ENCODE measurements at regions not wholly inside any gene's neighbourhood (a gene's known extent, or its start where the extent isn't known, plus 50 kb on each side); places are given as distances from the start of the nearest gene placed in this dataset.

GRCh38 chrX:25733148-25733547, 405.0 kb upstream of the MAGEB18 start:
- TF ChIP-seq NPAS2 (CRISPR knock-in tag; IDR thresholded peaks at IDR 0.05; ENCODE audit: borderline replicate concordance) (no peak), MAX (IDR thresholded peaks at IDR 0.05) (no peak), HEYL (CRISPR knock-in tag; IDR thresholded peaks at IDR 0.05) (no peak)
- ATAC-seq (no peak), DNase-seq (ENCODE audit: low read depth in 1 of 2, low spot score in 1 of 2) (no peak), FAIRE-seq (no peak)
- WGBS (ENCODE audit: missing lambda C conversion rate): 3% methylated on average over 3 of the region's 3 CpGs
- no peak overlapping the region for H3K4me3 ChIP-seq
- ChIA-PET POLR2A (no interaction called here), CTCF (no interaction called here)
- H3K4me2 ChIP-seq: no peak overlapping the region
- no peaks in the 10 kb centered on the region for H3K9me3 ChIP-seq
- H3K4me1 ChIP-seq: no peaks in the 10 kb centered on the region
- no peak overlapping the region for H3K27ac ChIP-seq

GRCh38 chrX:25737540-25737939, 400.6 kb upstream of the MAGEB18 start:
- Histone ChIP-seq H3K4me1 (no peaks in the 10 kb centered on the region), H3K9me3 (no peaks in the 10 kb centered on the region), H3K27ac (no peak overlapping the region), H3K4me2 (no peak overlapping the region), H3K4me3 (no peak overlapping the region)
- ChIA-PET POLR2A (no interaction called here), CTCF (no interaction called here)
- TF ChIP-seq CHD4 (IDR thresholded peaks at IDR 0.05; ENCODE audit: borderline replicate concordance) (no peak), ESRRA (IDR thresholded peaks at IDR 0.05; ENCODE audit: borderline replicate concordance, low read length) (no peak), SREBF2 (IDR thresholded peaks at IDR 0.05) (no peak), CHD2 (IDR thresholded peaks at IDR 0.05; ENCODE audit: low read length, partially characterized antibody) (no peak), CEBPB (IDR thresholded peaks at IDR 0.05) (no peak), MAX (IDR thresholded peaks at IDR 0.05) (no peak), MYC (IDR thresholded peaks at IDR 0.05; ENCODE audit: borderline replicate concordance, low read length) (no peak), HMGXB4 (CRISPR knock-in tag; IDR thresholded peaks at IDR 0.05; ENCODE audit: borderline replicate concordance) (no peak), GATA3 (IDR thresholded peaks at IDR 0.05; ENCODE audit: borderline replicate concordance) (no peak), SMC3 (IDR thresholded peaks at IDR 0.05) (no peak), CBX8 (IDR thresholded peaks at IDR 0.05) (no peak), KDM1A (IDR thresholded peaks at IDR 0.05; ENCODE audit: low read depth) (no peak), NFE2L2 (conservative IDR thresholded peaks at IDR 0.05; ENCODE audit: low read length) (no peak), ZSCAN20 (CRISPR knock-in tag; IDR thresholded peaks at IDR 0.05) (no peak), ZC3H11A (IDR thresholded peaks at IDR 0.05) (no peak), HOXB5 (CRISPR knock-in tag; IDR thresholded peaks at IDR 0.05) (no peak), RNF2 (IDR thresholded peaks at IDR 0.05; ENCODE audit: borderline replicate concordance, low read depth) (no peak), CBX2 (IDR thresholded peaks at IDR 0.05; ENCODE audit: borderline replicate concordance, low read depth) (no peak)
- FAIRE-seq: no peak
- no peak for ATAC-seq
- no peak for DNase-seq (ENCODE audit: low read depth in 1 of 2, low spot score in 1 of 2)

GRCh38 chrX:25742334-25742733, 395.8 kb upstream of the MAGEB18 start:
- H3K4me3 ChIP-seq: no peak overlapping the region
- FAIRE-seq: peak; percentile 46
- ATAC-seq: no peak
- TF ChIP-seq BHLHE40 (IDR thresholded peaks at IDR 0.05; ENCODE audit: low read depth, low read length) (no peak), CHD4 (IDR thresholded peaks at IDR 0.05; ENCODE audit: borderline replicate concordance) (no peak), RNF2 (IDR thresholded peaks at IDR 0.05; ENCODE audit: borderline replicate concordance, low read depth) (no peak), ZC3H11A (IDR thresholded peaks at IDR 0.05) (no peak), FOSB (CRISPR knock-in tag; IDR thresholded peaks at IDR 0.05) (no peak), FOSL2 (IDR thresholded peaks at IDR 0.05) (no peak), FOSL2 (CRISPR knock-in tag; IDR thresholded peaks at IDR 0.05) (no peak), RARB (CRISPR knock-in tag; IDR thresholded peaks at IDR 0.05) (no peak), SREBF2 (IDR thresholded peaks at IDR 0.05) (no peak), USF2 (IDR thresholded peaks at IDR 0.05) (no peak), SMC3 (IDR thresholded peaks at IDR 0.05) (no peak), JUN (IDR thresholded peaks at IDR 0.05) (no peak)
- H3K27ac ChIP-seq: no peak overlapping the region
- no peak for DNase-seq (ENCODE audit: low read depth in 1 of 2, low spot score in 1 of 2)
- no peak overlapping the region for H3K4me2 ChIP-seq
- no peaks in the 10 kb centered on the region for H3K4me1 ChIP-seq
- H3K9me3 ChIP-seq: no peaks in the 10 kb centered on the region
- POLR2A ChIA-PET: no interaction called here
- CTCF ChIA-PET: no interaction called here
- 0% methylated on average over 2 of the region's 2 CpGs for WGBS (ENCODE audit: missing lambda C conversion rate)
